T-helper 1 cell treated with Interleukin-12 subunit alpha and Interleukin-12 subunit beta and Interleukin-4 antibody, amounts not matched to agents 30 μg/mL and 1 μg/mL, for 36 hours (primary cell): ENCODE measurements at regions not wholly inside any gene's neighbourhood (a gene's known extent, or its start where the extent isn't known, plus 50 kb on each side); places are given as distances from the start of the nearest gene placed in this dataset.

ENCODE experiments used
- H3K27ac Mint-ChIP-seq: one replicate; pipeline ENCODE4 v1.8.0; 2021; ENCODE audit warnings: mild to moderate bottlenecking, mixed read lengths
- H3K27me3 Mint-ChIP-seq: one replicate; pipeline ENCODE4 v1.8.0; 2021; ENCODE audit warnings: low read depth, mixed read lengths
- H3K36me3 Mint-ChIP-seq: one replicate; pipeline ENCODE4 v1.8.0; 2021; ENCODE audit warnings: low read depth, mixed read lengths
- H3K4me1 Mint-ChIP-seq: one replicate; pipeline ENCODE4 v1.8.0; 2021; ENCODE audit warnings: low read depth, mixed read lengths
- H3K4me3 Mint-ChIP-seq: one replicate; pipeline ENCODE4 v1.8.0; 2021; ENCODE audit warnings: mild to moderate bottlenecking, moderate library complexity, mixed read lengths
- H3K9me3 Mint-ChIP-seq: one replicate; pipeline ENCODE4 v1.8.0; 2021; ENCODE audit warnings: mixed read lengths

- Mint-ChIP-seq H3K27ac (no peak overlapping the region), H3K4me1 (no peaks in the 10 kb centered on the region), H3K27me3 (no peaks in the 10 kb centered on the region)
These were observed 154.8 kb downstream of the DNAJB9 start for GRCh38 chr7:108724251-108725100.

GRCh38 chr7:108735814-108736213, 166.1 kb downstream of the DNAJB9 start:
- Mint-ChIP-seq H3K27ac (no peak overlapping the region), H3K4me1 (no peaks in the 10 kb centered on the region), H3K27me3 (no peaks in the 10 kb centered on the region), H3K9me3 (no peaks in the 10 kb centered on the region), H3K36me3 (no peaks in the 10 kb centered on the region), H3K4me3 (no peak overlapping the region)

More at GRCh38 chr7:108724251-108725100, 154.8 kb downstream of the DNAJB9 start:
- Mint-ChIP-seq H3K9me3 (no peaks in the 10 kb centered on the region), H3K36me3 (no peaks in the 10 kb centered on the region), H3K4me3 (no peak overlapping the region)

- Mint-ChIP-seq H3K27ac (no peak overlapping the region), H3K9me3 (no peaks in the 10 kb centered on the region), H3K4me3 (no peak overlapping the region), H3K4me1 (no peaks in the 10 kb centered on the region), H3K27me3 (no peaks in the 10 kb centered on the region), H3K36me3 (no peaks in the 10 kb centered on the region)
These were observed 166.7 kb downstream of the DNAJB9 start for GRCh38 chr7:108736221-108736891.

- Mint-ChIP-seq H3K4me3 (no peak overlapping the region), H3K36me3 (no peaks in the 10 kb centered on the region), H3K27me3 (no peaks in the 10 kb centered on the region), H3K9me3 (no peaks in the 10 kb centered on the region), H3K4me1 (no peaks in the 10 kb centered on the region), H3K27ac (no peak overlapping the region)
These were observed 201.5 kb downstream of the DNAJB9 start for GRCh38 chr7:108770981-108771745.

GRCh38 chr7:108771853-108772252, 202.2 kb downstream of the DNAJB9 start:
- no peaks in the 10 kb centered on the region for H3K27me3 Mint-ChIP-seq
- H3K4me1 Mint-ChIP-seq: no peaks in the 10 kb centered on the region
- no peaks in the 10 kb centered on the region for H3K36me3 Mint-ChIP-seq
- H3K4me3 Mint-ChIP-seq: no peak overlapping the region
- H3K27ac Mint-ChIP-seq: no peak overlapping the region
- H3K9me3 Mint-ChIP-seq: no peaks in the 10 kb centered on the region

GRCh38 chr7:108777966-108778365, 208.3 kb downstream of the DNAJB9 start:
- H3K4me3 Mint-ChIP-seq: no peak overlapping the region
- no peaks in the 10 kb centered on the region for H3K9me3 Mint-ChIP-seq
- no peaks in the 10 kb centered on the region for H3K4me1 Mint-ChIP-seq
- H3K36me3 Mint-ChIP-seq: no peaks in the 10 kb centered on the region
- H3K27me3 Mint-ChIP-seq: no peaks in the 10 kb centered on the region
- H3K27ac Mint-ChIP-seq: no peak overlapping the region

- H3K27ac Mint-ChIP-seq: no peak overlapping the region
- H3K9me3 Mint-ChIP-seq: peaks cover 8% of the 10 kb centered on the region
- no peak overlapping the region for H3K4me3 Mint-ChIP-seq
- H3K36me3 Mint-ChIP-seq: no peaks in the 10 kb centered on the region
- H3K4me1 Mint-ChIP-seq: no peaks in the 10 kb centered on the region
- no peaks in the 10 kb centered on the region for H3K27me3 Mint-ChIP-seq
These were observed 219.8 kb downstream of the DNAJB9 start for GRCh38 chr7:108789451-108789850.

GRCh38 chr7:108794466-108794865, 224.8 kb downstream of the DNAJB9 start:
- H3K4me3 Mint-ChIP-seq: no peak overlapping the region
- H3K9me3 Mint-ChIP-seq: peaks cover 5% of the 10 kb centered on the region
- H3K27me3 Mint-ChIP-seq: no peaks in the 10 kb centered on the region
- H3K27ac Mint-ChIP-seq: no peak overlapping the region
- no peaks in the 10 kb centered on the region for H3K36me3 Mint-ChIP-seq
- H3K4me1 Mint-ChIP-seq: no peaks in the 10 kb centered on the region

- no peaks in the 10 kb centered on the region for H3K4me1 Mint-ChIP-seq
- H3K27me3 Mint-ChIP-seq: no peaks in the 10 kb centered on the region
- H3K27ac Mint-ChIP-seq: no peak overlapping the region
- no peak overlapping the region for H3K4me3 Mint-ChIP-seq
- H3K9me3 Mint-ChIP-seq: no peaks in the 10 kb centered on the region
- H3K36me3 Mint-ChIP-seq: no peaks in the 10 kb centered on the region
These were observed 233.0 kb downstream of the DNAJB9 start for GRCh38 chr7:108802650-108803049.

- no peak overlapping the region for H3K27ac Mint-ChIP-seq
- H3K4me3 Mint-ChIP-seq: no peak overlapping the region
- H3K27me3 Mint-ChIP-seq: no peaks in the 10 kb centered on the region
- H3K4me1 Mint-ChIP-seq: no peaks in the 10 kb centered on the region
- H3K36me3 Mint-ChIP-seq: no peaks in the 10 kb centered on the region
- H3K9me3 Mint-ChIP-seq: no peaks in the 10 kb centered on the region
These were observed 236.2 kb downstream of the DNAJB9 start for GRCh38 chr7:108805808-108806397.

GRCh38 chr7:108808549-108809266, 239.0 kb downstream of the DNAJB9 start:
- Mint-ChIP-seq H3K4me3 (no peak overlapping the region), H3K9me3 (no peaks in the 10 kb centered on the region)

GRCh38 chr7:108809356-108809755, 239.7 kb downstream of the DNAJB9 start:
- no peak overlapping the region for H3K4me3 Mint-ChIP-seq
- no peaks in the 10 kb centered on the region for H3K9me3 Mint-ChIP-seq
- H3K27ac Mint-ChIP-seq: no peak overlapping the region
- no peaks in the 10 kb centered on the region for H3K4me1 Mint-ChIP-seq
- no peaks in the 10 kb centered on the region for H3K27me3 Mint-ChIP-seq
- no peaks in the 10 kb centered on the region for H3K36me3 Mint-ChIP-seq

More at GRCh38 chr7:108808549-108809266, 239.0 kb downstream of the DNAJB9 start:
- Mint-ChIP-seq H3K27ac (no peak overlapping the region), H3K4me1 (no peaks in the 10 kb centered on the region), H3K36me3 (no peaks in the 10 kb centered on the region), H3K27me3 (no peaks in the 10 kb centered on the region)

GRCh38 chr7:108810756-108811385, 241.2 kb downstream of the DNAJB9 start:
- Mint-ChIP-seq H3K4me3 (no peak overlapping the region), H3K9me3 (no peaks in the 10 kb centered on the region), H3K4me1 (no peaks in the 10 kb centered on the region), H3K36me3 (no peaks in the 10 kb centered on the region), H3K27ac (no peak overlapping the region), H3K27me3 (no peaks in the 10 kb centered on the region)
